D721Med (cell line): ENCODE measurements at regions not wholly inside any gene's neighbourhood (a gene's known extent, or its start where the extent isn't known, plus 50 kb on each side); places are given as distances from the start of the nearest gene placed in this dataset.

Source experiments
- DNase-seq: peaks from one replicate; pipeline ENCODE4 v3.0.0; 2011; ENCODE audit warnings: low spot score; ENCODE audit not compliant: insufficient read length
- FAIRE-seq: peaks from 2 replicates; lab custom pipeline; 2011; peaks lifted over from hg19 to GRCh38; lab: Jason Lieb, UNC
- CTCF ChIP-seq: IDR thresholded peaks from 2 replicates; pipeline ENCODE4 v1.5.1; 2012; ENCODE audit warnings: mild to moderate bottlenecking, control low read depth; ENCODE audit not compliant: insufficient read depth; ENCODE audit errors: missing control alignments

- FAIRE-seq (no peak), DNase-seq (no peak)
- TF ChIP-seq CTCF = no peak
Observed at GRCh38 chr11:19597876-19598275, 114.8 kb upstream of the NAV2 start.

GRCh38 chr11:19597206-19597605, 115.4 kb upstream of the NAV2 start:
- no peak for TF ChIP-seq CTCF
- no peak for FAIRE-seq
- no peak for DNase-seq

- FAIRE-seq (no peak), DNase-seq (no peak)
- no peak for TF ChIP-seq CTCF
Observed at GRCh38 chr11:19595840-19596751, 116.5 kb upstream of the NAV2 start.

GRCh38 chr11:19595499-19595839, 117.2 kb upstream of the NAV2 start:
- TF ChIP-seq CTCF = no peak
- no peak for FAIRE-seq
- DNase-seq = no peak

- FAIRE-seq (no peak), DNase-seq (no peak)
- no peak for TF ChIP-seq CTCF
Observed at GRCh38 chr11:19594326-19594725, 118.3 kb upstream of the NAV2 start.

- TF ChIP-seq CTCF = no peak
- FAIRE-seq (no peak), DNase-seq (no peak)
Observed at GRCh38 chr11:19592842-19593241, 119.8 kb upstream of the NAV2 start.

GRCh38 chr11:19589567-19590260, 122.9 kb upstream of the NAV2 start:
- TF ChIP-seq CTCF = no peak
- FAIRE-seq (no peak), DNase-seq (no peak)
